Osteoblast (primary cell): ENCODE measurements at regions not wholly inside any gene's neighbourhood (a gene's known extent, or its start where the extent isn't known, plus 50 kb on each side); places are given as distances from the start of the nearest gene placed in this dataset.

Experiments used
- DNase-seq: peaks from one replicate; pipeline ENCODE4 v3.0.0; 2011; ENCODE audit warnings: low spot score, mixed read lengths; ENCODE audit not compliant: insufficient read length; ENCODE audit errors: missing footprints
- H2AFZ ChIP-seq: 2 replicates; pipeline ENCODE4 v1.6.0; 2011; ENCODE audit warnings: mild to moderate bottlenecking, low read length
- H3K27ac ChIP-seq: 2 replicates; pipeline ENCODE4 v1.5.1; 2011; ENCODE audit warnings: mild to moderate bottlenecking, low read depth, low read length, moderate library complexity
- H3K27me3 ChIP-seq: 2 replicates; pipeline ENCODE4 v1.6.0; 2012; ENCODE audit warnings: mild to moderate bottlenecking, control low read depth, inconsistent platforms, low read length, moderate library complexity; ENCODE audit not compliant: insufficient read depth
- H3K36me3 ChIP-seq: 2 replicates; pipeline ENCODE4 v1.5.1; 2011; ENCODE audit warnings: mild to moderate bottlenecking, low read length, control low read depth, moderate library complexity; ENCODE audit not compliant: insufficient read depth
- H3K4me1 ChIP-seq: 2 replicates; pipeline ENCODE4 v1.5.1; 2011; ENCODE audit warnings: mild to moderate bottlenecking, low read length, control low read depth, moderate library complexity; ENCODE audit not compliant: insufficient read depth
- H3K4me2 ChIP-seq: 2 replicates; pipeline ENCODE4 v1.6.0; 2011; ENCODE audit warnings: mild to moderate bottlenecking, low read length; ENCODE audit not compliant: insufficient read depth
- H3K4me3 ChIP-seq: fragments of 200-600 bp; sonication (generic); 3 replicates; pipeline ENCODE4 v1.5.1; 2012; ENCODE audit warnings: mild to moderate bottlenecking, low read length, inconsistent platforms; ENCODE audit not compliant: insufficient read depth
- H3K79me2 ChIP-seq: 2 replicates; pipeline ENCODE4 v1.6.0; 2012; ENCODE audit warnings: mild to moderate bottlenecking, low read length, control low read depth, inconsistent platforms; ENCODE audit not compliant: insufficient read depth
- H3K9me3 ChIP-seq: 2 replicates; pipeline ENCODE4 v1.5.1; 2011; ENCODE audit warnings: low read depth, low read length, control low read depth
- H4K20me1 ChIP-seq: 2 replicates; pipeline ENCODE4 v1.6.0; 2012; ENCODE audit warnings: mild to moderate bottlenecking, low read length, control low read depth; ENCODE audit not compliant: insufficient read depth
- TF ChIP-seq, protein P1 (sequence below): IDR thresholded peaks from 2 replicates; pipeline ENCODE4 v1.5.1; 2011; ENCODE audit warnings: mild to moderate bottlenecking, low read depth, low read length, moderate library complexity; ENCODE audit errors: extremely low read depth

DNA sequence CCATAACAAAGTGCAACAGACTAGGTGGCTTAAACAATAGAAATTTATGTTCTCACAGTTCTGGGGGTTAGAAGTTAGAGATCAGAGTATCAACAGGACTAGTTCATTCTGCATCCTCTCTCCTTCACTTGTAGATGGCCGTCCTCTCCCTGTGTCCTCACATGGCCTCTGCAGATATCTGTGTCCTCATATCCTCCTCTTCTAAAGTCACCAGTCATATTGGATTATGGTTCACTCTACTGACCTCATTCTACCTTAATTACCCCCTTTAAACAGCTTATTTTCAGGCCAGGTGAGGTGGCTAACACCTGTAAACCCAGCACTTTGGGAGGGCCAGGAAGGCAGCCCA lies 135.1 kb downstream of the RAB38 start:
- Histone ChIP-seq H3K4me3 (no peak overlapping the region), H3K4me1 (no peaks in the 10 kb centered on the region), H3K27ac (no peak overlapping the region), H2AFZ (no peak overlapping the region), H3K4me2 (no peak overlapping the region), H4K20me1 (no peaks in the 10 kb centered on the region), H3K27me3 (no peaks in the 10 kb centered on the region), H3K9me3 (no peaks in the 10 kb centered on the region), H3K79me2 (no peaks in the 10 kb centered on the region), H3K36me3 (no peaks in the 10 kb centered on the region)
- TF ChIP-seq, protein P1, sequence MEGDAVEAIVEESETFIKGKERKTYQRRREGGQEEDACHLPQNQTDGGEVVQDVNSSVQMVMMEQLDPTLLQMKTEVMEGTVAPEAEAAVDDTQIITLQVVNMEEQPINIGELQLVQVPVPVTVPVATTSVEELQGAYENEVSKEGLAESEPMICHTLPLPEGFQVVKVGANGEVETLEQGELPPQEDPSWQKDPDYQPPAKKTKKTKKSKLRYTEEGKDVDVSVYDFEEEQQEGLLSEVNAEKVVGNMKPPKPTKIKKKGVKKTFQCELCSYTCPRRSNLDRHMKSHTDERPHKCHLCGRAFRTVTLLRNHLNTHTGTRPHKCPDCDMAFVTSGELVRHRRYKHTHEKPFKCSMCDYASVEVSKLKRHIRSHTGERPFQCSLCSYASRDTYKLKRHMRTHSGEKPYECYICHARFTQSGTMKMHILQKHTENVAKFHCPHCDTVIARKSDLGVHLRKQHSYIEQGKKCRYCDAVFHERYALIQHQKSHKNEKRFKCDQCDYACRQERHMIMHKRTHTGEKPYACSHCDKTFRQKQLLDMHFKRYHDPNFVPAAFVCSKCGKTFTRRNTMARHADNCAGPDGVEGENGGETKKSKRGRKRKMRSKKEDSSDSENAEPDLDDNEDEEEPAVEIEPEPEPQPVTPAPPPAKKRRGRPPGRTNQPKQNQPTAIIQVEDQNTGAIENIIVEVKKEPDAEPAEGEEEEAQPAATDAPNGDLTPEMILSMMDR: no peak
- DNase-seq: no peak

DNA sequence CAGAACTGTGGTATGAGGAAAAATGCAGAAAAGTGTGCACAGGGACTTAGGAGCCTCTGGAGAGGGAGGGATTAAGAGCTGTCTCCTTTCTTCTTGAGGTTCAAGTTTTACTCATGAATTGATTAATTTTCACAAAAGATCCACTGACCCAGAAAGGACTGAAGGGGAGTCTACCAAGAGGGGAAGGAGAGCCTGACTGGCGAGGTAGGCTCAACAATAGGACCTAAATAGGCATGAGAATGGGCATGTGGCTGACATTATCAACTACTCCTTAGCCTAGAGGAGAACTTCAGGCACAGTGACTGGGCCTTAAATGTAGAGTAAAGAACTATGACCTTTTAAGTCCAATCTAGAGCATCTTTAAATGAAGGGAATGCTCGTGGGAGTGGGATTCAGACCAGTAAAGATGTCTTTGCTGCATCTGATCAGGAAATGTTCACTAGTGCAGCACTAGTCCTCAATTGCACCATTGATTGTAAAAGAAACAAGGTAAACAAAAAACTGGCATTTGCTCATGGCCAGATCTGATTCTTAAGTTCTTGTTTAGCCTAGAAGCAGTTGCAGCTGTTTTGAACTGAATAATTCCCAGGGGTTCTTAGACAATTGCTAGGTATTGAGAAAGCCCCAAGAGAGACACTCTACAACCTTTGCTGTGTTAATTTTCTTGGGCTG lies 135.6 kb downstream of the RAB38 start:
- H3K4me1 ChIP-seq: no peaks in the 10 kb centered on the region
- TF ChIP-seq, protein P1: no peak
- H4K20me1 ChIP-seq: no peaks in the 10 kb centered on the region
- H3K79me2 ChIP-seq: no peaks in the 10 kb centered on the region
- H3K9me3 ChIP-seq: no peaks in the 10 kb centered on the region
- no peak for DNase-seq
- H3K4me2 ChIP-seq: no peak overlapping the region
- no peaks in the 10 kb centered on the region for H3K27me3 ChIP-seq
- no peak overlapping the region for H3K4me3 ChIP-seq
- no peak overlapping the region for H2AFZ ChIP-seq
- no peak overlapping the region for H3K27ac ChIP-seq
- H3K36me3 ChIP-seq: no peaks in the 10 kb centered on the region

DNA sequence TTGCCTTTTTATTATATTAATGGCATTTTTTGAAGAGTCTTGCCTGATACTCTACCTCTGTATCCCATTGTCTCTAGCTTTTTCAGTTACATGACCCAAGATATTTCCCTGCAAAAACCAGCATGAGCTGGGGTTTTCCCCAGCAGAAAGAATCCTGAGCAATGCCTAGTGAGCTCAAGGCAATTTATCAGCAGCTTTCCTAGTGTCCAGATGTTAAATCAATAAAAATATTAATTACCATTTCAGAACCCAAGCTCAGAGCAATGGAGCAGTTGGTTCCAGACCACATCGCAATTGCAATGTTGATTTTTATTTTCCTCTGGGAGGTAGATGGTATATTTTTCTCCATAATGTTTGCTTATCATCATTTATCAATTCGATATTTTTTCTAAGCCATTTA lies 137.2 kb downstream of the RAB38 start:
- Histone ChIP-seq H2AFZ (no peak overlapping the region), H3K4me3 (no peak overlapping the region), H3K4me1 (no peaks in the 10 kb centered on the region), H3K27me3 (no peaks in the 10 kb centered on the region), H4K20me1 (no peaks in the 10 kb centered on the region), H3K27ac (no peak overlapping the region), H3K9me3 (no peaks in the 10 kb centered on the region), H3K4me2 (no peak overlapping the region), H3K36me3 (no peaks in the 10 kb centered on the region), H3K79me2 (no peaks in the 10 kb centered on the region)
- no peak for DNase-seq
- TF ChIP-seq, protein P1: no peak

- Histone ChIP-seq H3K27me3 (no peaks in the 10 kb centered on the region), H3K4me1 (no peaks in the 10 kb centered on the region), H3K36me3 (no peaks in the 10 kb centered on the region), H3K79me2 (no peaks in the 10 kb centered on the region), H4K20me1 (no peaks in the 10 kb centered on the region), H3K27ac (no peak overlapping the region), H3K4me2 (no peak overlapping the region), H3K4me3 (no peak overlapping the region), H2AFZ (no peak overlapping the region), H3K9me3 (no peaks in the 10 kb centered on the region)
- TF ChIP-seq, protein P1: no peak
- no peak for DNase-seq
Observed at GRCh38 chr11:88036701-88037100, 138.5 kb downstream of the RAB38 start.
